Cardiac septum (tissue), 1 donor: ENCODE measurements at regions not wholly inside any gene's neighbourhood (a gene's known extent, or its start where the extent isn't known, plus 50 kb on each side); places are given as distances from the start of the nearest gene placed in this dataset.

Experiments
- DNase-seq: peaks from one replicate; pipeline ENCODE4 v3.0.0-alpha.2; 2020; ENCODE audit warnings: low spot score
- intact Hi-C: fragments of 100-400 bp; cut with DNase I; formaldehyde crosslinking; loops from one replicate; pipeline ENCODE4 v1.14.0; 2022
- donor health status: DM: no; HTN: no; CAD: no.

DNA sequence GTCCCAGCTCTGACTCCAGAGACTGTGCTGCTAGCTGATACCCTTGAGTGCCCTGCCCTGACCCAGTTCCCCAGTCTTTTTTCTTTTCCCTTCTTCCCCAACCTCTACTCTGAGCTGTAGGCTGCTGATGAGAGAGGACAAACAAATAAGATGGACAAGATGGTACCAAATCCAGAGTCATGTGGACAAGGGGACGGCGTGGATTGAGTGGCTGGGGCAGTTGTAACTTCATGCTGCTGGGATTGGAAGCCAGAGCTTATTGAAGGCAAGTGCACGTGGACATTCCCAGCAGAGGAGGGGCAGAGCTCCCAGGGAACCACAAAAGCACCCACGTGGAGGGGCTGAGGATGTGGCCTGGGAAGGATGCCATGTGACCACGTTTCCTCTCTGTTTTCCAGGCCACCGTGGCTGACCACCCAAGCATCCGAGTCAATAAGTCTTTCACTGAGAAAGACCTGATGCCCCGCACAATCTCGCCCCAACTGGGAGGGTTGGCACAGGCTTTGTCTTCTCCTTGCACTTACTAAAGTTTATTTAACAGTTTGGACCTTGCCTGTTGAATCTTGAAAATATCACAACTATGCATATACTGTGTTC, 323.3 kb upstream of the ZNF507 start:
- DNase-seq = no peak
- intact Hi-C loops = no loop called here

DNA sequence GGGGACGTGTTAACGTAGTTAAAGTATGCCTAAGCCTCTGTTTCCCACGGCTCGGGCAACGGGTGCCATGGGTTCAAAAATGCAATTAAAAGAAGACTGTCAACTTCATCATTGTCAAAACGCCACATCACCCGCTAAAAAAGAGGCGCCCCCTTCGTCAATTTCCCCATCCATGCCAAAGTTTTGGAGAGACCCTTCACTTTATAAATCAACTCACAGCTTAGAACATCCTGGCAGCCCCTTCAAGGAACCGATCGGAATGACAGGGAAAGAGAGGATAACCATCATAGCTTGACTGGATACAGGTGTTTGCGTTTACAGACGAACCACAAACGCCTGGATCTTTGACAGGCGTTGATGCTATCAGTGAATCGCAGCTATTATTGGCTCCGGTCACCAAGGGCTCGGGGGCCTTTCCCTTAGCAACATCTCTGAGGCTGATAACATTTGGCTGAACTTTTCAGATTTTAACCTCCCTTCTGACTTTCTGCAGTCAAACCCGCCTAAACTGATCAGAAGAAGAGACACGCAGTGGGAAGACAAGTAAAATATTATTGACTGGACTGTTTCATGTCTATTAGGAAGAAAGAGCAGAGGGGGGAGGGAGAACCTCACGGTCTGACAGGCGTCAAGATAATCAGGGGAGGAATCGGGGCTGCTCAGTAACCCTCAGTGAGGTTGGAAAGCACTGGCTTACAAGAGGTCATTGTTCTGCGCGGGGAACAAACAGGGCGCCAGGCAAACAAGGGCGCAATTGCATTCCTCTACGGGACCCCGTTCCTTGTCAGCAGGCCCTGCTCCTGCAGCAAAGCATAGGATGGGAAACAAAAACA, 322.5 kb upstream of the ZNF507 start:
- intact Hi-C loops = no loop called here
- DNase-seq = no peak

- intact Hi-C loops = no loop called here
- no peak for DNase-seq
These were observed 321.9 kb upstream of the ZNF507 start for GRCh38 chr19:32023564-32023832.

DNA sequence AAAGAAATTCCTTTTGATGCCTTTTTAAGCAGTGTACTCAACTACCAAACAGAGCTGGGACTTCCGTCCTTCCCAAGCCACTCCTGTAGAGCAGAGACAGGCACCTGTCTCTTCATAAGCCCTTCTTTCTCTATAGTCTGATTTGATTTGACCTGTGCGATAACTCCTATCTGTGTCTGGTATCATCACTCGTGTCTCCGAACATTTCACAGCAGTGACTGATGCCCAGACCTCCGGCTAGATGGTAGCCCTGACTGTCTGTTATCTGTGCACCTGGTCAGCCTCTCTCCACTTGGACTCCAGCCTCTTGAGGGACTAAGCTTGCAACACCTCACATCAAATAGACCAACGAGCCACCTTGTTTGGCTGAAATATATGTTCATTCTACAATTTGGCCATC, 316.2 kb upstream of the ZNF507 start:
- no peak for DNase-seq

DNA sequence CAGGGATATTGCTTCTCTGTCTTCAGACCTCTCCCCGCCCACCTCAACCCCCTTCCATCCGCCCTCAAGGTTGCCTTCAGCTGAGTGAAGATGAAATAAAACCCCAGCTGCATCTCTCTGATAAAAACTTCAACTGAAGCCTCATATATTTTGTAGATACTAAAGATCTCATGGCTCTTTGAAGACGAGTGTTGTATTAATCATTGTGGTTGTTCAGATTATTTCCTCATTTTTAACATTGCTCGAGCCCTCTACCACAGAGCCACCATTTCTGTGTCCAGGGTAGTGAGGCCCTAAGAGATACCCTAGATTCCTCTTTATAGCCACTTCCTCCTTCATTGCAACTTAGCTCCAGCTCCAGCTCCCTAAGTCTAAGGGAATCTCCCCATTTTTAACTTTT, 312.8 kb upstream of the ZNF507 start:
- intact Hi-C loops = no loop called here
- no peak for DNase-seq

More for the DNA sequence above, 316.2 kb upstream of the ZNF507 start:
- intact Hi-C loops = no loop called here

GRCh38 chr19:32035626-32036025, 309.8 kb upstream of the ZNF507 start:
- DNase-seq = no peak
- intact Hi-C loops = no loop called here

GRCh38 chr19:32038021-32038920, 307.1 kb upstream of the ZNF507 start:
- DNase-seq = no peak
- intact Hi-C loops = no loop called here

DNA sequence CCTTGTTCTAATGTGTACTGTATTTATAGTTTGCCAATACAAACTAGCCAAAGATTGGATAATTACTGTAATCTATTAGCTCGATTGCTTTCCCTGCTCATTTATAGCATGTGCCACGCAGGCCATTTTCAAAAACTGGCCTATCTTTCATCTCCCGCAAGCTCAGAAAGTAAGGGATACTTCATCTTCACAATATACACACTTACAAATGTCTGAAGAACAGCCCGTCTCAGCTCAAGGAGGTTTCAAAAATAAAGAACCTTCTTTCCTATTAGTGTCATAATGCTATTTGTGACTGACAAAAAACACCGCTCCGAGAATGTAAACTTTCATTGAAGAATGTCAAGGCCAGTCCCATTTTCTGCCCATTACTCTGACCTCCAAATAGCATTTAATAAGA, 306.4 kb upstream of the ZNF507 start:
- intact Hi-C loops = no loop called here
- no peak for DNase-seq

DNA sequence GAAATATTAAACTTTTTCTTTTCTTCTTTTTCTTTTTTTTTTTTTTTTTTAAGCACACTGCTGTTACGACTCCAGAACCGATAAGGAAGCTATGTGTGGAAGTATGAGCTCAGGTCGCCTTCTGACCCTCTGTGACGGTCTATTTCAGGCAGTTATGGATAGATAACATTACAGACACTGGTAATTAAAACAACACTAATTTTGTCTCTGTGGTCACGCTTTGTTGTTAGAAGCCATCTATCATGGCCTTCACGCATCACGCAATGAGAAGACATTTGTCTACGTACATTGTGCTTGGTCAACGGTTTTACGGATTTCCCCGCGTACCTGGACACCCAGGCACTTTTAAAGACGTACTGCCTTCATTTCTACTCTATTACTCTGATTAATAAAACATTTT, 306.0 kb upstream of the ZNF507 start:
- intact Hi-C loops = no loop called here
- no peak for DNase-seq

DNA sequence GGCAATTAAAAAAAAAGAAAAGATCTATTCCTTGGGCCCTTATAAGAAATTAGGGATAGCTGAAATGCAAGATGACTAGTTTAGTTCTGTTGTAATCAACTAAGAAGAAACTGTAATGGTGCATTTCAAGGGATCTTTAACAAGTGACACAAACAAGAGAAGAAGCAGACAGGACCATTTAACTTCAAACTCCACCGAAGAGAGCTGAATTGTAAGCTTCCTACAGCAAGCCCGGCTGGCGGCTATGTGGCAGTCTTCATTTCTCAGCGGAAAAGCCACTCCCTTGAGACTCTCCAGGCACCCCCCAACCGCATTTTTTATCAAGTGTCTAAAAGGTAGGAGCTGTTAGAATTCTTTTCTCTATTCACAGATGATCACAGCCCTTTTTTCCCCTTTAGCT, 305.2 kb upstream of the ZNF507 start:
- intact Hi-C loops = loop anchor here (5.0 kb wide), 2 partner anchors 363 to 1358 kb away; no protein-coding TSS in a partner anchor
- no peak for DNase-seq

DNA sequence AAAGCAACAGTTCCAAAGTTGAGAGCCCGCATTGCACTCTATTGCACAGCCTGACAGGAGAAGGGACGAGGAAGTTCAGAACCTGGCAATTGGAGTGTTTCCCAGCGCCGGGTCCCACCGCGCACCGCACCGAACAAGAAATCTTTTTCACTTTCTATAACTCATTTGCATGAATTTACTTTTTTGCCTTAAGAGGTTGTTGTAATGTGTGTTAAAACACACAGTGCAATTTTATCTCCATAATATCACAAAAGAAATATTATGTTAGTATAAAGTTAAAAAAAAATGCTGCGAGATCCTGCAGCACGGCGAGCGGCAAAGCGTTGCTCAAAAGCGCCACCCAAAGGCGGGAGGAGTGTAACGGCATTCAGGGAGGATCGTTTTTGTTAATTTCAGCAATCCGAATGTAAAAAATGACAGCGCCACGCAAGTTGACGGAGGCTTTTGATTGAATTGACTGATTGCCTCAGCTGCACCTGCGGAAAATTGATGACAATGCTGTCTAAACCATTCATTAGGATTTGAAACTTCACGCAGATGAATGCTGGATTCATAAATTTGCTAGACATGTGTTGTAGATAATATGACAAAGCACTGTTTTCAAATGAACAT, 303.6 kb upstream of the ZNF507 start:
- DNase-seq = no peak
- intact Hi-C loops = loop anchor here (5.0 kb wide), 2 partner anchors 364 to 1359 kb away; no protein-coding TSS in a partner anchor

DNA sequence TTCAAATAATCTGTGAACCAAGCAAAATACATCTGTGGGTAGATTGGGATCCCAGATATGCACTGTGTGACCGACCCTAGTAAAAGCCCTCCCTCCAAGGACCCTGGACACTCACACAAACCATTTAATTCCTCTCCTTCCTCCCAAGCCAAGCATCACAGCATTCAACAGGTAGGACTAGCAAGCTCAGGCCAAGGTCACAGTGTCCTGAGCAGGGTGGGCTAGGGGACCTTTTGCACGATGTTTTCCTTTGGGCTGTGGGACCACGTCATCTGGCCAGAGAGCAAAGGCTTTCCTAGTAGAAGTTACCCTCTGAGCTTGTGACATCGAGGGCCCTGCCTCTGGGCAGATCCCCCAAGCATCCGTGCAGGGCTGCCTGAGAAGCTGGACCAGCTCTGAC, 297.6 kb upstream of the ZNF507 start:
- intact Hi-C loops = no loop called here
- DNase-seq = no peak

DNA sequence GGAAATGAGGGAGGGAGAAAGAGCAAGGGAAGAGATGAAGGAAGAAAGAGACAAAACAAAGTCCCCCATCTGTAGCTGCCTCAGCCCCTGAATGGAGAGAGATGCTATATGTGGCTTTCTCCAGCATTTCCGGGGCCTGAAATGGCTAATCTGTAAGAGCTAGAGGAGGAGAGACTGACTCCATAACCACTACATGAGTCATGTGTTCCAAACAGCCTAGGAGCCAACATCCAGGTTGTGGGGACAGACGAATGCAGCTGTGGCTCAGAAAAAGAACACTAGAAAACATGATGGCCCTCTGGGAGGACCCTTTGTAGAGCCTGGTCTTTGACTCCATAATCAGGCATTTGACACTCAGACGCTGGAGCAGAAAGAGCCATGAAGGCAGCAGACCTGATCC, 292.0 kb upstream of the ZNF507 start:
- no peak for DNase-seq
- intact Hi-C loops = no loop called here

DNA sequence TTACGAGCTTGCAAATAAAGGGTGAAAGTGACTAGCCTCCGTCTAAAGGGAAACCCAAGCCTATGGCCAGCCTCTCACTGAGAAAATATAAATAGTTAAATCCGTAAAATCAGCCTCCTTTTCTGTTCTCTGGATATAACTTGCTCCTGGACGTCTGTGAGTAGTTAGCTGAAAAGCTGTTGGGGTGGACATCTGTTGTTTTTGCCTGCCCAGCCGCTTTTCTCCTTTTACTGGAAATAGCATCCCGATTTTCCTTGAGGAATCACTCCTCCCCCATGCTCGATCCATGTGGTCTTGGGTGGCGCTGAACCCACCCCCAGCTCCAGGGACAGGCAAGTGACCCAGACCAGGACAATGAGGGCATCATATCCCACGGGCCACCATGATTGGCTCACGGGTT, 291.5 kb upstream of the ZNF507 start:
- no peak for DNase-seq
- intact Hi-C loops = no loop called here

- DNase-seq = no peak
- intact Hi-C loops = no loop called here
These were observed 287.3 kb upstream of the ZNF507 start for GRCh38 chr19:32058131-32058530.

DNA sequence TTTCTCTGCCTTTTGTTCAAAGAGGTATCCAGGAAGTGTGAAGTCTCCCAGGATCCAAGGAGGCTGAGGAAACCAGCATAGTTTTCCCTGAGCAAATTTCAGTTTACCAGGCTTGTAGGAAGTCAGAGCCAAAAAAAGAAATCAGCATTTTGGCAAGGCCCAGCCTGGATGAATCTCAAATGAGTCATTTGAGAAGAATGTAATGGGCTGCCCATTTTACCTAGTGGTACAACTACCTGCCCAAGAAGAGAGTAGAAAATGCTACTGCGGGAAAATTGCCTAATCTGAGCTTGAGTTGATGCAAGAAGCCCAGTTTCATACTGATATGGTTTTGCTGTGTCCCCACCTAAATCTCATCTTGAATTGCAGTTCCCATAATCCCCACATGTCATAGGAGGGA, 284.1 kb upstream of the ZNF507 start:
- intact Hi-C loops = no loop called here
- no peak for DNase-seq

GRCh38 chr19:32063601-32064000, 281.8 kb upstream of the ZNF507 start:
- DNase-seq = no peak
- intact Hi-C loops = no loop called here

- intact Hi-C loops = no loop called here
- DNase-seq = no peak
These were observed 279.4 kb upstream of the ZNF507 start for GRCh38 chr19:32066056-32066455.

GRCh38 chr19:32067685-32068084, 277.7 kb upstream of the ZNF507 start:
- intact Hi-C loops = no loop called here
- DNase-seq = no peak

- DNase-seq = no peak
- intact Hi-C loops = no loop called here
These were observed 276.6 kb upstream of the ZNF507 start for GRCh38 chr19:32068793-32069192.
